Urinary bladder (tissue), 3 donors: ENCODE measurements at regions not wholly inside any gene's neighbourhood (a gene's known extent, or its start where the extent isn't known, plus 50 kb on each side); places are given as distances from the start of the nearest gene placed in this dataset.
"Not testable (repeated sequence)": the region's sequence is repeated elsewhere in the genome, so short reads cannot be mapped to it uniquely, and the experiment has no call there.

Source experiments
- DNase-seq: peaks from one replicate; pipeline ENCODE4 v3.0.0-alpha.2; 2015; ENCODE audit errors: extremely low spot score
- H3K27ac ChIP-seq: one replicate; pipeline ENCODE4 v1.5.1; 2013; ENCODE audit warnings: low read depth, mild to moderate bottlenecking, moderate library complexity
- H3K36me3 ChIP-seq: one replicate; pipeline ENCODE4 v1.6.1; 2013; ENCODE audit warnings: mild to moderate bottlenecking, moderate library complexity; ENCODE audit not compliant: insufficient read depth
- H3K4me1 ChIP-seq: one replicate; pipeline ENCODE4 v1.6.1; 2013; ENCODE audit warnings: mild to moderate bottlenecking, moderate library complexity; ENCODE audit not compliant: insufficient read depth
- H3K4me3 ChIP-seq: one replicate; pipeline ENCODE4 v1.5.1; 2013; ENCODE audit warnings: low read depth, low read length
- WGBS: extraction: QIAGEN DNeasy Blood & Tissue Kit; methylation state at CpG from one replicate; pipeline ENCODE4 v1.1.7; 2013; 5-methylcytosine and 5-hydroxymethylcytosine counted together
- donor health status: healthy with polysubstance abuse.
- donor health status: healthy.

DNA sequence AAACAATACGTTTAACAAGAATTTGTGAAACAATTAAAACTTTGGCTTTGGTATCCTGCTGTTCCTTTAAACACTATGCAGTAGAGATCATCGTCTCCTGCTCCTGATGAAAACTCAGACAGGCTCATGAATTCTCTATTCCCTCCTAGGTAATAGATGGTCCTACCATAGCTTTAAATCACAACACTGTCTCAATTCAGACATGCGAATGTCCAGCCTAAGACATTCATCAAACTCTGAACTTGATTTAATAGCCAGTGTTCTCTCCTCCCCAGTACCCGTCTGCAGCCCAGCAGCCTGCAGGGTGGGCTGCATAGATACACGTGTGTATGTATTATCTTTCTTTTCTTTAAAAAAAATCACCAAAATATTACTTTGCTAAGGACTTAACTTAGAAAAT lies 232.8 kb downstream of the TTLL2 start:
- Histone ChIP-seq H3K27ac (no peak overlapping the region), H3K4me3 (no peak overlapping the region), H3K4me1 (no peaks in the 10 kb centered on the region), H3K36me3 (no peaks in the 10 kb centered on the region)
- 82% methylated on average over 5 of the region's 5 CpGs for WGBS
- no peak for DNase-seq

DNA sequence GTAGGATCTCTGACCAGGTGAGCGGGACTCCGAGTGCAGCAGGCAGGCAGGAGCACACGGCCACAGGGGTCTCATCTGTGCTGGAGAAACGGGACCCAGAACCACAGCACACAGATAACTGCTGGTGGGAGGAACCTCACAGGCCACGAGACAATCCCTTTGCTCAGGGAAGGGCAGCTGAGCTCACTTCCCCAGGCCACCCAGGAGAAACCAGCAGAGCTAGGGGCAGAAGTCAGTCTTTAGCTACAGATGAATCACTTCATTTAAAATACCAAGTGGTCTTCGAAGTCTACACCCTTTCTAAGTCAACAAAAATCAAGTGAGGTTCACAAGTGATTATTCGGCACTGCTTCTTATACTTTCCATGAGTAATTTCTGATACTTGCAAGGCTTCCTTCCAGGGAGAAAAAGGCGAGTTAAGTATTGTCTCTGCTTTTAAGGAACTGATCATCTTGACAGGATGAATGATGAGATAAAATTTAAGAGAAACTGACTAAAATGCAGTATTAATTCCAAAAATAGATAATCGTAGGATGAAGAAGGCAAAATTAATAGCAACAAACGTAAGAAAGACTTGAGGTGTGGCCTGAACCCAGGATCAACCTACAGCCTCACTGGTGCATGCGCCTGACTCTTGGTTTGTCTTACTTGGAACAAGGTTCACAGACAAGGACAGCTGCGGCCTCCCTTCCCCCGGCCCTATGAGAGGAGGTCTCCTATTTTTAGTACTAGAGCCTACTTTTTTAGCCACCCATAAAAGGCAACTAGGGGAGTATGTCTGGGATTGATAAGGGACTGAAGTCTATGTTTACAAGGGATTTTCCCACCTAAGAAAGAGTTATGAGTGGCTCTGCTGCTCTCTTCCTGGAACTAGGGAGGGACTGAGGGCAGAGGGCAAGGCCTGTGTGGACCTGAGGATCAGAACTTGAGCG lies 233.6 kb downstream of the TTLL2 start:
- no peak for DNase-seq
- no peak overlapping the region for H3K27ac ChIP-seq
- 52% methylated on average over 14 of the region's 14 CpGs for WGBS

DNA sequence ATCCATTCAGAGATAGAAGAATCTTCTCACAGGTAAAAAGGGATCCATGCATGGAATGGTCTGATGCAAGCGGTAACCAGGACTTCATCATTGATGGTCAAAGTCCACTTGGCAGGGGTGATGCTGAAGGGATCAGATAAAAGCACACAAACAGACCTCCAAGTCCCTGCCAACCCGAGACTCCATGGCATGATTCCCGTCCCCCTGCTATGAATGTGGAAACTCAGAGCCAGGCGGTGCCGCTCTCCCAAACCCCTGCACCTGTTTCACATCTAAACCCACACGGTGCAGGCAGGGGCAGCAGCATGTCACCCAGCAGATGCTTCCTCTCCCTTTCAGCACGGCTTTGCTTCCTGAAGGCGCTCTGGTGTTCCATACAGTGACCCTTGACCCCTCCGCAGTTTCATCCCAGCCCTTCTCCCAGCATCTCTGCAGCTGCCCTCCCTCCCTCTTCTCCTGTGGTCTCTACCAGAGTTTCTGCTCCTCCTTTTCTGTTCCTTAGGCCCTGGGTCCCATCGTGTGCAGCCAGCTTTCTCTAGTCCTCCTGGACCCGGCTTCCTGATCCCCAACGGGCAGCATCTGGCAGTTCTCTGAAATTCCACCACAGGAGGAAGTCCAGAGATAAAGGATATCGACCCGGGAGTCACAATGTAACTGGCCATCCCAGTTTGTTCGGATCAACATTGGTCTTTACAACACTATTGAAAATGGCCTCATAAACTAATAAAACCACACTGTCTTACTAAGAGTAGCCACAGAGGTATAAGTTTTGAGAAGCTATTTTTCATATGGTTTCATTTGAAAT lies 235.0 kb downstream of the TTLL2 start:
- H3K36me3 ChIP-seq, result no peaks in the 10 kb centered on the region
- DNase-seq, result no peak
- no peaks in the 10 kb centered on the region for H3K4me1 ChIP-seq
- WGBS, result 82% methylated on average over 15 of the region's 15 CpGs
- no peak overlapping the region for H3K4me3 ChIP-seq
- no peak overlapping the region for H3K27ac ChIP-seq

More for the DNA sequence above, 233.6 kb downstream of the TTLL2 start:
- Histone ChIP-seq H3K4me1 (no peaks in the 10 kb centered on the region), H3K36me3 (no peaks in the 10 kb centered on the region), H3K4me3 (no peak overlapping the region)

DNA sequence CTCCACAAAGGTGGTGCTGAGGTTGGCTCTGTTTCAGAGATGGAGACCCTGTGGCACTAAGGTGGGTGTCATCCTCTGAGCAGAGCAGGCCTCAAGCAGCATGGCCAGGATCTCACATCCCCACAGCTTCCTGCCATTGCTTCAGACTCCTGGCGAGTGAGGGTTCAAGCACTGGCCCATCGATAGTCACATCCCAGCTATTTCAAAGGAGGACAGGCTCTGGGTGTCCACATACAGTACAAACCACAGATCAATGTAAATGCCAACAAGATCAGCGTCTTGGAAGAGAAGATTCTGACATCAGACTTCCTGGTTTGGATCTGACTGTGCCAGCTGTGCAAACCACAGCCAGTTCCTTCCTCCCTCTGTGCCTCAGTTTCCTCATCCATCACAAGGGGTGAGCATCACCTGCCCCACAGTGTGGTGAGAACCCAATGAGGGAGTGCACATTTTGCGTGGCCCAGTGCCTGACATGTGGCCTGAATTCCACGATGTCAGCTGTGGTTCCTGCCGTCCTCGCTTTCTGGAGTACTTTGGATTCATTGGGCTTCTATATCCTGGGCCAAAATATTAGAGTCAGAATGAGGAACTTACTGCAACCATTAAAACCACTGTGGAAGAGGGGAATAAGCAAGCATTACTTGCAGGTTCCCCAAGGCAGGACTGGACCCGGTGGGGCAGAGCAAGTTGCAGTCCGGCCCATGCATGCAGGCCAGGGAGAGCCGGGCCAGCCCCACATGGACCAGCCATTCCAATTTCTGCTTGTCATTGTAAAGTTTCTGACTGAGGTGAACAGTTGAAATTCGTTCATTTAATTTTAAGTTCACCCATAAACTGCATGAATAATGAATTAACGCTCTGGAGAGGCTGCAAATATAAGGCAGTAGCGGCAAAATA lies 236.0 kb downstream of the TTLL2 start:
- Histone ChIP-seq H3K36me3 (no peaks in the 10 kb centered on the region), H3K4me3 (no peak overlapping the region), H3K4me1 (no peaks in the 10 kb centered on the region), H3K27ac (no peak overlapping the region)
- WGBS, result 93% methylated on average over 13 of the region's 13 CpGs
- no peak for DNase-seq

DNA sequence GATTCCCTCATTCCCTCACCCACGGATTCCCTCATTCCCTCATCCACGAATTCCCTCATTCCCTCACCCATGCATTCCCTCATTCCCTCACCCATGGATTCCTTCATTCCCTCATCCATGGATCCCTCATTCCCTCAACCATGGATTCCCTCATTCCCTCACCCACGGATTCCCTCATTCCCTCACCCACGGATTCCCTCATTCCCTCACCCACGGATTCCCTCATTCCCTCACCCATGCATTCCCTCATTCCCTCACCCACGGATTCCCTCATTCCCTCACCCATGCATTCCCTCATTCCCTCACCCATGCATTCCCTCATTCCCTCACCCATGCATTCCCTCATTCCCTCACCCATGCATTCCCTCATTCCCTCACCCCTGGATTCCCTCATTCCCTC lies 238.0 kb downstream of the TTLL2 start:
- not testable (repeated sequence) for H3K27ac ChIP-seq, H3K36me3 ChIP-seq, DNase-seq, H3K4me1 ChIP-seq, H3K4me3 ChIP-seq
- 82% methylated on average over 6 of the region's 6 CpGs for WGBS

DNA sequence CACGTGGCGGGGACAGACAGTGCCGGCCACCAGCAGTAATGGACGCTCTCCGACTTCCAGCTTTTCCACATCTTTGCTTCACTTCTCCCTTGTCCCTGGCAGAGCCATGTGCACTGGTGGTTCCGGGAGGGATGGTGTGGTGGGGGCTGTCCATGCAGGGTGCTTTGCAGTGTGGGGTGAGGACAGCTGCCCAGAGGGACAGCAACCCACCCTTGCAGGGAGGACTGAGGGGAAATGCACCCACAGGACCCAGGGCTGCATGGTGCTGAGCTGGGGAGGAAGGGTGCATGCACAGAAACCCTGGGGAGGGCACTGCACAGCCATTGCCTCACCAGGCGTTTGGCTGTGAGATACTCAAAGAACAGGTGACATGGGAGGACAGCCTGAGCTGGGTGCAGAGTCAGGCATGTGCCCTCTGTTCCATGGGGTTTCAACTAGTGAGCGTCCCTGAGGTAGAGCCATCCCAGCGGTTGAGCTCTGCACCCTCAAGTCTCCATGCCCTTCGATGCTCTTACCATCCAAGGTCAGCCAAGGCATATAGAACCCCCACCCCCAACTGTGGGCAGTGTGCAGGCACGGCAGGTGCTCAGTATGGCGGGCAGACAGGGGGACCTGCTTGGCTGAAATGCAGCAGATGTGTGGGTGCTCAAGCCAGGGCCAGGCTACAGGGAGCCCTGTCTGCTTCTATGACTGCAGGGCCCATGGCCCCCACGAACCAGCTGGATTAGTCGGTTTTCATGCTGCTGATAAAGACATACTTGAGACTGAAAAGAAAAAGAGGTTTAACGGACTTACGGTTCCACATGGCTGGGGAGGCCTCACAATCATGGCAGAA lies 239.7 kb downstream of the TTLL2 start:
- Histone ChIP-seq H3K27ac (no peak overlapping the region), H3K4me1 (no peaks in the 10 kb centered on the region), H3K36me3 (no peaks in the 10 kb centered on the region), H3K4me3 (no peak overlapping the region)
- no peak for DNase-seq
- 96% methylated on average over 16 of the region's 16 CpGs for WGBS

DNA sequence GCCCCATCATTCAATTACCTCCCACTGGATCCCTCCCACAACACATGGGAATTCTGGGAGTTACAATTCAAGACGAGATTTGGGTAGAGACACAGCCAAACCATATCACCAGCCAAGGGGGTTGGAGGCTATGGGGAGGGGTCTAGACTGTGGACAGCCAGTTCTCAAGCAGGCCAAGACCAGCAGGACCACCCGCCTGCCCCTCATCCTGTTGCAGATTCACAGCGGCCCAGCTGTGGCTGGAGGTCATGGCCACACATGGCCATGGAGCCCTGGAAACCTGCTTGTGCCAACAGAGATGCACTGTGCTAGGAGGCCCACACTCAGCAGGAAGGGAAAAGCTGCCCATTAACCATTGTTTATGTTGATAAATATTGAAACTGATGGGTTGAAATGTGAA lies 240.5 kb downstream of the TTLL2 start:
- Histone ChIP-seq H3K4me3 (no peak overlapping the region), H3K27ac (no peak overlapping the region), H3K36me3 (no peaks in the 10 kb centered on the region), H3K4me1 (no peaks in the 10 kb centered on the region)
- no peak for DNase-seq
- 82% methylated on average over 3 of the region's 3 CpGs for WGBS

DNA sequence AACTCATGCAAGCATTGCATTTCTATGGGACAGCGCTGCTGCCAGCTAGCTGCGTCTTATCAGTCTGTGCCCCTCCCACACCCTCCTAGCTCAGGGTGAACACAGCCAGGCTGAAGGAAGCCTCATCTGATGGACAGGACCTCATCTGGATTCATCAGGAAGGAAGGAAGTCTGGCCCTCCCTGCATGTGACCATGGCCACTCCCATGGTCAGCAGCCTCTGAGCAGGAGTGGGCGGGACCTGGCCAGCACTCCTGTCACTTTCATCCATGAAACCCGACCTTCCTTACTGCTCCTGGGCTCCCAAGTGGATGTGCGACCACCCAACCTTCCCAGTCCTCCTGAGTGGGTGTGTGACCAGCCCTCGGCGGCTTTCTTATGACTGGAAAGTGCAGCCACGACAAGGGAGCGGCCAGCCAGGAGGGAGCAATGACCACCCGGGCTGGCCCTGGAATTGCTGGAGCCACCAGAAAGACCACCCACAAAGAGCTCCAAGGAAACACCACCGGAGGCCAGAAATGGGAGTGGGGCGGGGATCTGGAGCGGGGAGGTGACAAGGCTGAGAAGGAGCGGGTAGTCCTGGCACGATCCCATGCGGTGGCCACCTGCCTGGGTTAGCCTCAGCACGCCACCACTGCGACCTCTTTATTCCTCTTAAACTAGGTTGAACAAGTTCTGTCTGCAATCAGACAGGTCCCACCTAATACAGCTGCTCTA lies 241.2 kb downstream of the TTLL2 start:
- Histone ChIP-seq H3K4me1 (no peaks in the 10 kb centered on the region), H3K27ac (no peak overlapping the region), H3K4me3 (no peak overlapping the region), H3K36me3 (no peaks in the 10 kb centered on the region)
- 39% methylated on average over 18 of the region's 18 CpGs for WGBS
- no peak for DNase-seq

DNA sequence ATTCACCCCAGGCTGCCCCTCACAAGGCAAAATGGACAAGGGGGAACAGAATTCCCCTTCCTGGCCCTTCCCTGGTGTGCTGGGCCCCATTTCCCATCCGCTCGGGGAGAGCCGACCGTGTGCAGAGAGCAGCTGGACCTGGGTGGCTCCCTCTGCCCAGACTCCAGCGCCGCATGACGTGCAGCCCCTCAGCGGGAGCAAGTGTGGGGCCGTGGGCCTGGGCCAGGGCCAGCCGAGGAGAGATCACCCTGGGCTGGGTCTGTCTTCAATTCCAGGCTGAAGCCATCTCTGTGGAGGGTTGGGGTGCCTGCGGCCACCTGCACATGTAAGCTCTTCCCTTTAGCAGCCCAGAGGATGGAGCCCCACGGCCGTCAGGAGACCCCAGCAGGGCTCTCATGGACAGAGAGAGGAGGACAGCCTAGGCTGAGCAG lies 241.8 kb downstream of the TTLL2 start:
- 71% methylated on average over 13 of the region's 13 CpGs for WGBS
- Histone ChIP-seq H3K4me3 (no peak overlapping the region), H3K27ac (no peak overlapping the region), H3K36me3 (no peaks in the 10 kb centered on the region), H3K4me1 (no peaks in the 10 kb centered on the region)
- DNase-seq, result no peak

DNA sequence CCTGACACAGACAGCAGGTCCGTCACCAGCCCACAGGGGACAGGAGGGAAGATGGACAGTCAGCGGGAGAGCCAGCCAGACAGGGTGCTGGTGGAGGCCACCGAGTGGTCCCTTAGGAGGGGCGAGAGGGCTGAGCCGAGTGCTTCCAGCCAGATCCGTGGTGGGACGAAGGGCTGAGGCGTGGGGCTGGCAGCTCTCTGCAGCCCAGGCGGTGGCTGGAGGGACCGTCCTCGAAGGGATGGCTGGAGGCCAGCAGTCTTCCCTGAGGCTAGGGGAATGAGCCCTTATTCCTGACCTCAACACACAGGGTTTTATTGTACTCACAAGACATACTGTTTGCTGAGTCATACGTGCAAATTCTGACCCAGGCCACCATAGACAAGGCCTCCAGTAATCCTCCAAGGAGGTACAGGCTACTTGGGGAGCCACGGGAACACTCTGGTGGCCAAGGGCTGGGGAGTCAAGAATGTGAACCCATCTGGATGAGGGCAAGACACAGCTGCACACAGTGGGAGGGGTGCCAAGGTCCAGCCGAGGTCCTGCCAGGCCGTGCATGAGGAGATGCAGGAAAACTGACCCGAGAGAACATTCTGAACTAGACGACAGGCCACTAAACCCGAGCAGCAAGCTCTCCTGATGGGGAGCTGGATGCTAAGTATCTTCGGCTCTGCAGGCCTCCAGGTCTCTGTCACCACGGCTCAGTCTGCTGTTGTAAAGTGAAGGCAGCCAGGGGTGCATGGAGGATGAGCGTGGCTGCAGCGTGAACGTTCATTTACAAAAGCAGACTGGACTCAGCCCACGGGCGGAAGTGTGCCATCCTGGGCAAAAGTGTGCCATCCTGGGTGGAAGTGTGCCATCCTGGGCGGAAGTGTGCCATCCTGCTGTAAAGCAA lies 242.5 kb downstream of the TTLL2 start:
- Histone ChIP-seq H3K4me3 (no peak overlapping the region), H3K4me1 (no peaks in the 10 kb centered on the region), H3K27ac (no peak overlapping the region), H3K36me3 (no peaks in the 10 kb centered on the region)
- DNase-seq, result no peak
- WGBS, result 84% methylated on average over 26 of the region's 26 CpGs

DNA sequence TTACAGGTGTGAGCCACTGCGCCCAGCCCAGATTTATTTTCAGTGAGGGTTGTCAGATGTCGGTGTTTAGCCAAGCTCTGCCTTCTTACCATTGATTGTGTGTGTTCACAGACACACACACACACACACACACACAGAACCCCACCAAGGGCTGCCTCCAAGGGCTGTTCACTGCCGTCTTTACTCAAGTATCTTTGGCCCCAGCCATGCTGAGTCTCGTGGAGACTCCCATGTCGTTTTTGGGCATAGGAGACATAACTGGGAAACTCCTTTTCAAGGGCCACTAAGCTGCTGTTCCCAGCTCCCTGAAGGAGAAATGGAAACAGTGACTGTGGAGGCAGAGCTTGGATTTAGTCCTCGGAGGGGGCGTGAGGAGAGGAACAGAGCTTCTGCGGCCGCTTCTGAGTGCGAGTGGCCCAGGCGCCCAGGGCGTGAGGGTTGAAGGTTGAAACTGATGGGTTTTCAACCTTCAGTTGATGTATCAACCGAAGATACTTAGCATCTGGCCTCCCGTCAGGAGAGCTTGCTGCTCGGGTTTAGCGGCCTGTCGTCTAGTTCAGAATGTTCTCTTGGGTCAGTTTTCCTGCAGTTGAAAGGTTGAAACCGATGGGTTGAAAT lies 243.6 kb downstream of the TTLL2 start:
- DNase-seq, result no peak
- H3K27ac ChIP-seq, result no peak overlapping the region
- WGBS, result 93% methylated on average over 18 of the region's 18 CpGs
- no peaks in the 10 kb centered on the region for H3K36me3 ChIP-seq
- H3K4me1 ChIP-seq, result no peaks in the 10 kb centered on the region
- H3K4me3 ChIP-seq, result no peak overlapping the region
